ENCODE measurements at regions not wholly inside any gene's neighbourhood (a gene's known extent, or its start where the extent isn't known, plus 50 kb on each side); places are given as distances from the start of the nearest gene placed in this dataset.
"Not testable (repeated sequence)": the region's sequence is repeated elsewhere in the genome, so short reads cannot be mapped to it uniquely, and the experiment has no call there.

GRCh38 chr9:764986-765385, 76.5 kb upstream of the DMRT1 start:
- Histone ChIP-seq H3K4me2 (ENCODE audit: low read depth, low read length, poor library complexity, severe bottlenecking) (no peak overlapping the region), H3K79me2 (ENCODE audit: insufficient read depth, low read length) (no peaks in the 10 kb centered on the region), H3K36me3 (ENCODE audit: insufficient read depth, low read length) (no peaks in the 10 kb centered on the region), H3K9ac (ENCODE audit: low read depth, low read length, poor library complexity, severe bottlenecking) (no peak overlapping the region), H3F3A (ENCODE audit: low read depth) (no peaks in the 10 kb centered on the region), H3K9me3 (ENCODE audit: insufficient read depth, low read depth, low read length) (no peaks in the 10 kb centered on the region), H3K4me3 (ENCODE audit: low read length, poor library complexity, severe bottlenecking) (no peak overlapping the region), H3K9me2 (replicated peaks; ENCODE audit: low read depth, low read length) (no peaks in the 10 kb centered on the region), H4K20me1 (ENCODE audit: insufficient read depth, low read length, poor library complexity, severe bottlenecking) (no peaks in the 10 kb centered on the region), H3K27me3 (ENCODE audit: insufficient read depth, low read length, poor library complexity, severe bottlenecking) (no peaks in the 10 kb centered on the region), H2AFZ (ENCODE audit: low read length) (no peak overlapping the region), H3K4me1 (ENCODE audit: insufficient read depth, low read length, poor library complexity, severe bottlenecking) (peaks cover 16% of the 10 kb centered on the region)
- TF ChIP-seq EZH2phosphoT487 (IDR thresholded peaks at IDR 0.05; ENCODE audit: borderline replicate concordance) = no peak
- TF ChIP-seq CTCF (conservative IDR thresholded peaks at IDR 0.05; ENCODE audit: low read length) = no peak

DNA sequence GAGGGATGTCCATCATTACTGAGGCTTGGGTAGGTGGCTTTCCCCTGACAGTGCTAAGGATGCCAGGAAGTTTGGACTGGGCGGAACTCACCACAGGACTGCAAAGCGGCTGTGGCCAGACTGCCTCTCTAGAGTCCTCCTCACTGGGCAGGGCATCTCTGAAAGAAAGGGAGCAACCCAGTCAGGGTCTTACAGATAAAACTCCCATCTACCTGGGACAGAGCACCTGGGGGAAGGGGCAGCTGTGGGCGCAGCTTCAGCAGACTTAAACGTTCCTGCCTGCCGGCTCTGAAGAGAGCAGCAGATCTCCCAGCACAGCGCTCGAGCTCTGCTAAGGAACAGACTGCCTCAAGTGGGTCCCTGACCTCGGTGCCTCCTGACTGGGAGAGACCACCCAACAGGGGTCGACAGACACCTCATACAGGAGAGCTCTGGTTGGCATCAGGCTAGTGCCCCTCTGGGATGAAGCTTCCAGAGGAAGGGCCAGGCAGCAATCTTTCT, 74.4 kb upstream of the DMRT1 start:
- H3K9me3 ChIP-seq (ENCODE audit: insufficient read depth, low read depth, low read length); H4K20me1 ChIP-seq (ENCODE audit: insufficient read depth, low read length, poor library complexity, severe bottlenecking); H3K79me2 ChIP-seq (ENCODE audit: insufficient read depth, low read length); H3K4me1 ChIP-seq (ENCODE audit: insufficient read depth, low read length, poor library complexity, severe bottlenecking); H3K9ac ChIP-seq (ENCODE audit: low read depth, low read length, poor library complexity, severe bottlenecking); H3K9me2 ChIP-seq (replicated peaks; ENCODE audit: low read depth, low read length); H3K36me3 ChIP-seq (ENCODE audit: insufficient read depth, low read length); H2AFZ ChIP-seq (ENCODE audit: low read length); H3K4me2 ChIP-seq (ENCODE audit: low read depth, low read length, poor library complexity, severe bottlenecking); H3F3A ChIP-seq (ENCODE audit: low read depth); H3K27me3 ChIP-seq (ENCODE audit: insufficient read depth, low read length, poor library complexity, severe bottlenecking); H3K4me3 ChIP-seq (ENCODE audit: low read length, poor library complexity, severe bottlenecking): not testable (repeated sequence)

DNA sequence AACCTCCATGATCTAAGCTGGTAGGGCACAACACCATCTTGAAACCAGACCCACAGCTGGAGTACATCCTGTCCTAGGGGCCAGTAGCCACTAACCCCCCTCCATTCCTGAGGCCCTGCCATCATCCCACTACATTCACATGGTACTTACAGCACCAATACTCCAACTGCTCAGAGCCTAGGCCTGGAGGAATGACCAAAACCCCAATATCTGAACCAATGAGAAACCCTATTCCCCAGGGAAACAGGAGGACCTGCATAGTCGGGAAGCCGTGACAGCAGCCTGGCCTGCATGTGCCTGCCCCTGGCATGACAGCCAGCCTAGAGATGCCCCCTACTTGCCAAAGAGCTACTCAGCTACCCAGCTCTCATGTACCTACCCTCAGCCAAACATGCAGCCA, 65.4 kb upstream of the DMRT1 start:
- Histone ChIP-seq H3K79me2 (ENCODE audit: insufficient read depth, low read length) (no peaks in the 10 kb centered on the region), H2AFZ (ENCODE audit: low read length) (no peak overlapping the region), H3K9me2 (replicated peaks; ENCODE audit: low read depth, low read length) (no peaks in the 10 kb centered on the region), H3K4me1 (ENCODE audit: insufficient read depth, low read length, poor library complexity, severe bottlenecking) (peaks cover 9% of the 10 kb centered on the region), H3K27me3 (ENCODE audit: insufficient read depth, low read length, poor library complexity, severe bottlenecking) (no peaks in the 10 kb centered on the region), H3K36me3 (ENCODE audit: insufficient read depth, low read length) (no peaks in the 10 kb centered on the region), H3K4me2 (ENCODE audit: low read depth, low read length, poor library complexity, severe bottlenecking) (no peak overlapping the region), H3K4me3 (ENCODE audit: low read length, poor library complexity, severe bottlenecking) (no peak overlapping the region), H3F3A (ENCODE audit: low read depth) (0 out of 2 replicates have a peak, but pooled peaks cover 3% of the 10 kb centered on the region), H3K9ac (ENCODE audit: low read depth, low read length, poor library complexity, severe bottlenecking) (no peak overlapping the region), H3K9me3 (ENCODE audit: insufficient read depth, low read depth, low read length) (no peaks in the 10 kb centered on the region), H4K20me1 (ENCODE audit: insufficient read depth, low read length, poor library complexity, severe bottlenecking) (no peaks in the 10 kb centered on the region)
- TF ChIP-seq CTCF (conservative IDR thresholded peaks at IDR 0.05; ENCODE audit: low read length) (no peak), EZH2phosphoT487 (IDR thresholded peaks at IDR 0.05; ENCODE audit: borderline replicate concordance) (no peak)

- Histone ChIP-seq H3K9me2 (replicated peaks; ENCODE audit: low read depth, low read length) (no peaks in the 10 kb centered on the region), H2AFZ (ENCODE audit: low read length) (no peak overlapping the region), H3K4me3 (ENCODE audit: low read length, poor library complexity, severe bottlenecking) (no peak overlapping the region), H3F3A (ENCODE audit: low read depth) (no peaks in the 10 kb centered on the region), H3K27me3 (ENCODE audit: insufficient read depth, low read length, poor library complexity, severe bottlenecking) (no peaks in the 10 kb centered on the region), H3K4me1 (ENCODE audit: insufficient read depth, low read length, poor library complexity, severe bottlenecking) (peaks cover 4% of the 10 kb centered on the region), H4K20me1 (ENCODE audit: insufficient read depth, low read length, poor library complexity, severe bottlenecking) (no peaks in the 10 kb centered on the region), H3K79me2 (ENCODE audit: insufficient read depth, low read length) (no peaks in the 10 kb centered on the region), H3K9ac (ENCODE audit: low read depth, low read length, poor library complexity, severe bottlenecking) (no peak overlapping the region), H3K9me3 (ENCODE audit: insufficient read depth, low read depth, low read length) (no peaks in the 10 kb centered on the region), H3K4me2 (ENCODE audit: low read depth, low read length, poor library complexity, severe bottlenecking) (no peak overlapping the region), H3K36me3 (ENCODE audit: insufficient read depth, low read length) (no peaks in the 10 kb centered on the region)
- no peak for TF ChIP-seq CTCF (conservative IDR thresholded peaks at IDR 0.05; ENCODE audit: low read length)
- TF ChIP-seq EZH2phosphoT487 (IDR thresholded peaks at IDR 0.05; ENCODE audit: borderline replicate concordance) = no peak
Observed at GRCh38 chr9:777978-778377, 63.5 kb upstream of the DMRT1 start.
